Right lobe of liver (tissue), 4 donors: ENCODE measurements at regions not wholly inside any gene's neighbourhood (a gene's known extent, or its start where the extent isn't known, plus 50 kb on each side); places are given as distances from the start of the nearest gene placed in this dataset.

Experiments used
- CTCF ChIP-seq, 4 donors: fragments of 200-600 bp in 3 of 4; fragments of 450-650 bp in 1 of 4; IDR thresholded peaks; one replicate each; pipeline versions ENCODE4 v1.5.1 to v1.8.0; 2016 to 2022; ENCODE audit warnings: antibody characterized with exemption in 4 of 4, mild to moderate bottlenecking in 2 of 4
- POLR2A ChIP-seq: fragments of 450-650 bp; IDR thresholded peaks from one replicate; pipeline ENCODE4 v1.6.1; 2017; ENCODE audit warnings: antibody characterized with exemption, mild to moderate bottlenecking
- donor health status: DM: no; HTN: no; CAD: no.
- donor health status: DM: no; HTN: no; CAD: no.
- donor health status: DM: no; HTN: yes; CAD: no.

- TF ChIP-seq CTCF (IDR thresholded peaks at IDR 0.05) (no peak), POLR2A (no peak)
These were observed 1113.8 kb upstream of the RBFOX1 start for GRCh38 chr16:6218855-6219254.
